ENCODE measurements at regions not wholly inside any gene's neighbourhood (a gene's known extent, or its start where the extent isn't known, plus 50 kb on each side); places are given as distances from the start of the nearest gene placed in this dataset.
"Not testable (repeated sequence)": the region's sequence is repeated elsewhere in the genome, so short reads cannot be mapped to it uniquely, and the experiment has no call there.

GRCh38 chr18:30596635-30597034, 445.9 kb downstream of the DSC3 start:
- TF ChIP-seq CTCF (IDR thresholded peaks at IDR 0.05; ENCODE audit: control extremely low read depth, extremely low read depth) = no peak
- H3K27ac ChIP-seq (ENCODE audit: low read depth in 1 of 2, low read length in 1 of 2) = no peak overlapping the region
- H3K4me1 ChIP-seq (ENCODE audit: control insufficient read depth in 5 of 5, insufficient read depth in 5 of 5, low read length in 5 of 5) = no peaks in the 10 kb centered on the region
- DNase-seq = peak in 1 of 3 donors; percentile 10
- no peak overlapping the region for H3K4me3 ChIP-seq
- no peaks in the 10 kb centered on the region for H3K9me3 ChIP-seq (ENCODE audit: control insufficient read depth in 4 of 4, insufficient read depth in 3 of 4, low read length in 3 of 4)
- ATAC-seq (ENCODE audit: insufficient read depth, low FRiP score) = no peak
- H3K27me3 ChIP-seq (ENCODE audit: control insufficient read depth in 3 of 3, insufficient read depth in 3 of 3, low read length in 2 of 3) = no peaks in the 10 kb centered on the region
- no peaks in the 10 kb centered on the region for H3K36me3 ChIP-seq (ENCODE audit: control insufficient read depth in 4 of 4, insufficient read depth in 4 of 4, low read length in 4 of 4)
- H3K9ac ChIP-seq (ENCODE audit: insufficient read depth in 1 of 2, low read length in 2 of 2) = peak overlapping the region in 1 of 2 donors; percentile 10

DNA sequence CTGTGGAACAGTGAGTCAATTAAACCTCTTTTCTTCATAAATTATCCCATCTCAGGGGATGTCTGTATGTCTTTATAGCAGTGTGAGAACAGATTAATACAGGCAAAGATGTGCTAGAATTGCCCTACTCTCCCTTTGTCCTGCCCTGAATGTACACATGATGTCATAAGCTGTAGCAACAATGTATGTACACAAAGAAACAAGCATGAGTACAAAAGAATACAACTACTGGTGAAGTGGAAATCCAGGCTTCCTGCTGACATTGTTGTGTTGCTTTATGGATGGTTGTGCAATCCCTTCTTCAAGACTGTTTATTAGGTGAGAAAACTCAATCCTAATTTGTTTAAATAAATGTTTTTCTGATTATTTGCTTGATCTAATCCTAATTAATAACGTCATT, 446.6 kb downstream of the DSC3 start:
- no peaks in the 10 kb centered on the region for H3K27me3 ChIP-seq (ENCODE audit: control insufficient read depth in 3 of 3, insufficient read depth in 3 of 3, low read length in 2 of 3)
- WGBS, 2 donors = 77 to 86% methylated on average over 1 of the region's 1 CpG
- H3K36me3 ChIP-seq (ENCODE audit: control insufficient read depth in 4 of 4, insufficient read depth in 4 of 4, low read length in 4 of 4) = no peaks in the 10 kb centered on the region
- no peak for ATAC-seq (ENCODE audit: insufficient read depth, low FRiP score)
- no peak overlapping the region for H3K4me3 ChIP-seq
- H3K9ac ChIP-seq (ENCODE audit: insufficient read depth in 1 of 2, low read length in 2 of 2) = no peak overlapping the region
- no peak overlapping the region for H3K27ac ChIP-seq (ENCODE audit: low read depth in 1 of 2, low read length in 1 of 2)
- DNase-seq = peak in 2 of 3 donors; percentile 44 to 53
- no peaks in the 10 kb centered on the region for H3K9me3 ChIP-seq (ENCODE audit: control insufficient read depth in 4 of 4, insufficient read depth in 3 of 4, low read length in 3 of 4)
- no peak for TF ChIP-seq CTCF (IDR thresholded peaks at IDR 0.05; ENCODE audit: control extremely low read depth, extremely low read depth)
- H3K4me1 ChIP-seq (ENCODE audit: control insufficient read depth in 5 of 5, insufficient read depth in 5 of 5, low read length in 5 of 5) = no peaks in the 10 kb centered on the region

GRCh38 chr18:30594911-30595310, 447.6 kb downstream of the DSC3 start:
- not testable (repeated sequence) for H3K9ac ChIP-seq (ENCODE audit: insufficient read depth in 1 of 2, low read length in 2 of 2); H3K4me3 ChIP-seq; H3K27ac ChIP-seq (ENCODE audit: low read depth in 1 of 2, low read length in 1 of 2); H3K36me3 ChIP-seq (ENCODE audit: control insufficient read depth in 4 of 4, insufficient read depth in 4 of 4, low read length in 4 of 4); H3K4me1 ChIP-seq (ENCODE audit: control insufficient read depth in 5 of 5, insufficient read depth in 5 of 5, low read length in 5 of 5); H3K9me3 ChIP-seq (ENCODE audit: control insufficient read depth in 4 of 4, insufficient read depth in 3 of 4, low read length in 3 of 4); ATAC-seq (ENCODE audit: insufficient read depth, low FRiP score); H3K27me3 ChIP-seq (ENCODE audit: control insufficient read depth in 3 of 3, insufficient read depth in 3 of 3, low read length in 2 of 3); DNase-seq
- WGBS, 2 donors = 94 to 97% methylated on average over 18 of the region's 18 CpGs

GRCh38 chr18:30591462-30591861, 451.1 kb downstream of the DSC3 start:
- Histone ChIP-seq H3K9me3 (ENCODE audit: control insufficient read depth in 4 of 4, insufficient read depth in 3 of 4, low read length in 3 of 4) (no peaks in the 10 kb centered on the region), H3K4me1 (ENCODE audit: control insufficient read depth in 5 of 5, insufficient read depth in 5 of 5, low read length in 5 of 5) (no peaks in the 10 kb centered on the region), H3K27me3 (ENCODE audit: control insufficient read depth in 3 of 3, insufficient read depth in 3 of 3, low read length in 2 of 3) (no peaks in the 10 kb centered on the region), H3K4me3 (no peak overlapping the region), H3K36me3 (ENCODE audit: control insufficient read depth in 4 of 4, insufficient read depth in 4 of 4, low read length in 4 of 4) (no peaks in the 10 kb centered on the region), H3K9ac (ENCODE audit: insufficient read depth in 1 of 2, low read length in 2 of 2) (no peak overlapping the region), H3K27ac (ENCODE audit: low read depth in 1 of 2, low read length in 1 of 2) (no peak overlapping the region)
- DNase-seq = no peak
- no peak for TF ChIP-seq CTCF (IDR thresholded peaks at IDR 0.05; ENCODE audit: control extremely low read depth, extremely low read depth)
- no peak for ATAC-seq (ENCODE audit: insufficient read depth, low FRiP score)

All from lung (tissue), 11 donors.